Smooth muscle cell (in vitro differentiated cells): ENCODE measurements at regions not wholly inside any gene's neighbourhood (a gene's known extent, or its start where the extent isn't known, plus 50 kb on each side); places are given as distances from the start of the nearest gene placed in this dataset.

Experiments used
- DNase-seq: peaks from one replicate; lab custom pipeline; 2025; ENCODE audit not compliant: unreplicated experiment; lab: John Stamatoyannopoulos, UW
- H2AFZ ChIP-seq: fragments of 200-600 bp; sonication (generic); 2 replicates; pipeline ENCODE4 v1.6.0; 2016; ENCODE audit warnings: antibody characterized with exemption, low read depth, mild to moderate bottlenecking
- H3F3A ChIP-seq: fragments of 200-600 bp; sonication (generic); 2 replicates; pipeline ENCODE4 v1.6.0; 2017; ENCODE audit warnings: antibody characterized with exemption, low read depth
- H3K27ac ChIP-seq: fragments of 200-600 bp; sonication (generic); 2 replicates; pipeline ENCODE4 v1.5.1; 2016; ENCODE audit warnings: low read depth, mild to moderate bottlenecking
- H3K27me3 ChIP-seq: fragments of 200-600 bp; sonication (generic); 2 replicates; pipeline ENCODE4 v1.6.1; 2016; ENCODE audit warnings: low read depth, mild to moderate bottlenecking
- H3K36me3 ChIP-seq: fragments of 200-600 bp; sonication (generic); 2 replicates; pipeline ENCODE4 v1.5.1; 2016; ENCODE audit warnings: low read depth
- H3K4me1 ChIP-seq: fragments of 200-600 bp; sonication (generic); 2 replicates; pipeline ENCODE4 v1.5.1; 2016; ENCODE audit warnings: low read depth
- H3K4me2 ChIP-seq: fragments of 200-600 bp; sonication (generic); 2 replicates; pipeline ENCODE4 v1.6.0; 2016; ENCODE audit warnings: mild to moderate bottlenecking
- H3K4me3 ChIP-seq: fragments of 200-600 bp; sonication (generic); 2 replicates; pipeline ENCODE4 v1.5.1; 2016; ENCODE audit warnings: mild to moderate bottlenecking
- H3K79me2 ChIP-seq: fragments of 200-600 bp; sonication (generic); 2 replicates; pipeline ENCODE4 v1.6.0; 2016; ENCODE audit warnings: low read depth, mild to moderate bottlenecking
- H3K9ac ChIP-seq: fragments of 200-600 bp; sonication (generic); 2 replicates; pipeline ENCODE4 v1.6.0; 2016; ENCODE audit warnings: low read depth
- H3K9me3 ChIP-seq: fragments of 200-600 bp; sonication (generic); replicated peaks from 2 replicates; pipeline ENCODE4 v1.5.1; 2016; ENCODE audit warnings: low read depth
- H4K20me1 ChIP-seq: fragments of 200-600 bp; sonication (generic); 2 replicates; pipeline ENCODE4 v1.6.0; 2016; ENCODE audit warnings: low read depth
- WGBS: methylation state at CpG from one replicate; pipeline ENCODE4 v1.1.7; 2016; ENCODE audit warnings: low lambda C conversion rate; 5-methylcytosine and 5-hydroxymethylcytosine counted together
- TF ChIP-seq, protein P1 (sequence below): fragments of 200-600 bp; sonication (generic); IDR thresholded peaks from 2 replicates; pipeline ENCODE4 v1.5.1; 2017; ENCODE audit warnings: borderline replicate concordance, mild to moderate bottlenecking, antibody characterized with exemption; ENCODE audit not compliant: insufficient read depth, poor library complexity, severe bottlenecking

DNA sequence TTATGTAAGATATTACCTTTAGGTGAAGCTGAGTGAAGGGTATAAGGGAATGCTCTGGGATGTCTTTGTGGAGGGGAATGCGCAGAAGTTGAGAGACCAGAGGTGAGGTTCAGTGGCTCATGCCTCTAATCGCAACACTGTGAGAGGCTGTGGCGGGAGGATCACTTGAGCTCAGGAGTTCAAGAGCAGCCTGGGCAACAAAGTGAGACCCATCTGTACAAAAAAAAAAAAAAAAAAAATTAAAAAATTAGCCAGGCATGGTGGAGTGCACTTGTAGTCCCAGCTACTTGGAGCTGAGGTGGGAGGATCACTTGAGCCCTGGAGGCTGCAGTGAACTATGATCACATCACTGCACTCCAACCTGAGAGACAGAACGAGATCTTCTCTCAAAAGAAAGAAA is 57.3 kb upstream of the SP3 start:
- Histone ChIP-seq H3K9me3 (no peaks in the 10 kb centered on the region), H3K4me1 (peaks cover 35% of the 10 kb centered on the region), H3K4me2 (no peak overlapping the region), H3K27ac (peak overlapping the region; percentile 91), H2AFZ (no peak overlapping the region), H3K4me3 (no peak overlapping the region), H3K36me3 (no peaks in the 10 kb centered on the region), H3K79me2 (no peaks in the 10 kb centered on the region), H3F3A (peaks cover 39% of the 10 kb centered on the region), H4K20me1 (no peaks in the 10 kb centered on the region), H3K9ac (no peak overlapping the region), H3K27me3 (no peaks in the 10 kb centered on the region)
- TF ChIP-seq, protein P1, sequence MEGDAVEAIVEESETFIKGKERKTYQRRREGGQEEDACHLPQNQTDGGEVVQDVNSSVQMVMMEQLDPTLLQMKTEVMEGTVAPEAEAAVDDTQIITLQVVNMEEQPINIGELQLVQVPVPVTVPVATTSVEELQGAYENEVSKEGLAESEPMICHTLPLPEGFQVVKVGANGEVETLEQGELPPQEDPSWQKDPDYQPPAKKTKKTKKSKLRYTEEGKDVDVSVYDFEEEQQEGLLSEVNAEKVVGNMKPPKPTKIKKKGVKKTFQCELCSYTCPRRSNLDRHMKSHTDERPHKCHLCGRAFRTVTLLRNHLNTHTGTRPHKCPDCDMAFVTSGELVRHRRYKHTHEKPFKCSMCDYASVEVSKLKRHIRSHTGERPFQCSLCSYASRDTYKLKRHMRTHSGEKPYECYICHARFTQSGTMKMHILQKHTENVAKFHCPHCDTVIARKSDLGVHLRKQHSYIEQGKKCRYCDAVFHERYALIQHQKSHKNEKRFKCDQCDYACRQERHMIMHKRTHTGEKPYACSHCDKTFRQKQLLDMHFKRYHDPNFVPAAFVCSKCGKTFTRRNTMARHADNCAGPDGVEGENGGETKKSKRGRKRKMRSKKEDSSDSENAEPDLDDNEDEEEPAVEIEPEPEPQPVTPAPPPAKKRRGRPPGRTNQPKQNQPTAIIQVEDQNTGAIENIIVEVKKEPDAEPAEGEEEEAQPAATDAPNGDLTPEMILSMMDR, result no peak
- WGBS, result 66% methylated on average over 4 of the region's 4 CpGs
- DNase-seq, result no peak

DNA sequence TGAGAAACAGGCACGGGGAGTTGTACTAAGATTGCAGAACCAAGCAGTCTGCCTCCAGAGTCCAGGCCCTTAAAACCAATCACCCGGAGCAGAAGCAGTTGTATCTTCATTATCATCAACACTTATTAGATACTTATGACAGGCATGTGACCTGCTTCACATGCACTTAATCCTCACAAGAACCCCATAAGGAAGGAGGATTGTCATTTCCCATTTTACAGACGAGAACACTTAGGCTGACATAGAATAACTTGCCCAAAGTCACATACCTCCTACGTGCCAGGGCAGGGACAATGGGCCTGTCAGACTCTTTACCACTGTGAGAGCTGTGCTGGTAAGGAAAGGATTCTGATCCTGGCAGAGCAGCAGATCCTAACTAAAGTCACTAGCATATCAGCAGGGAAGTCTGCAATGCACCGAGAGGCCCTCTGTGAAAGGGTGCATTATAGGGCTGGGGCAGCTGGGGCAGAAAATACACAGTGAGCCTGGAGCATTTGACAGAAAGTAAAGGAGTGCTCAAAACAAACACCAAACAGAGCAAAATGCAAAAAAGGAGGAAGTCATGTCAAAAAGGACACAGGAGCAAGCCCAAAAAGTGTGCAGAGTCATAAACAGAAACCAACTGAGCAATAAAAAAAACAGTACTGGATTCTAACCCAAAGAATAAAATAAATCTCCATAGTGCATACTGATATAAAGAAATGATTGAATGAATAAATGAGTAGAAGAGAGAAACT is 55.9 kb upstream of the SP3 start:
- H3K4me3 ChIP-seq, result no peak overlapping the region
- no peaks in the 10 kb centered on the region for H3K79me2 ChIP-seq
- H3K36me3 ChIP-seq, result no peaks in the 10 kb centered on the region
- H3K4me2 ChIP-seq, result peak overlapping the region; percentile 18
- H2AFZ ChIP-seq, result peak overlapping the region; percentile 3
- TF ChIP-seq, protein P1, result no peak
- H4K20me1 ChIP-seq, result no peaks in the 10 kb centered on the region
- H3K4me1 ChIP-seq, result peaks cover 26% of the 10 kb centered on the region
- no peaks in the 10 kb centered on the region for H3K27me3 ChIP-seq
- no peak for DNase-seq
- H3K9ac ChIP-seq, result no peak overlapping the region
- H3K9me3 ChIP-seq, result no peaks in the 10 kb centered on the region
- WGBS, result 48% methylated on average over 5 of the region's 5 CpGs
- H3K27ac ChIP-seq, result no peak overlapping the region
- peaks cover 28% of the 10 kb centered on the region for H3F3A ChIP-seq

DNA sequence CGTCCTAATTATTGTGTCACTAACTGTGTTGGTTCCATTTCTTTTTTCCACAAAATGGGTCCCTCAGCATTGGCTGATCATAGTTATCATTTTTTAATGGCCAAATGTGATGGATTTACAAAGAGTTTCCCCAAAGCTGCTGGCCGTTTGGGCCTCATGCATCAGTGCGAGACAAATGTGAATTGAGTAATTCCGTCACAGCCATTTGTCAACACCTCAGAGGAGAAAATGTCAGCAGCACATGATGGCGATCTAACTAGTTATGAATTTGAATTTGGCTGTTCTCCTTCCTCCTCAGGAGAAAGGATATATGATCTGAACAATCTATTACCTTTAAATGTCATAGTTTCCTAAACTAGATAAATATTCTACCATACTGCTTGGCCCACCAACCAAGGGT is 54.9 kb upstream of the SP3 start:
- H3K36me3 ChIP-seq, result no peaks in the 10 kb centered on the region
- H4K20me1 ChIP-seq, result no peaks in the 10 kb centered on the region
- H2AFZ ChIP-seq, result no peak overlapping the region
- TF ChIP-seq, protein P1, result no peak
- WGBS, result 86% methylated on average over 5 of the region's 5 CpGs
- no peak overlapping the region for H3K27ac ChIP-seq
- no peak for DNase-seq
- no peak overlapping the region for H3K4me3 ChIP-seq
- no peaks in the 10 kb centered on the region for H3K79me2 ChIP-seq
- peaks cover 15% of the 10 kb centered on the region for H3K4me1 ChIP-seq
- H3K9me3 ChIP-seq, result no peaks in the 10 kb centered on the region
- no peaks in the 10 kb centered on the region for H3K27me3 ChIP-seq
- H3K4me2 ChIP-seq, result no peak overlapping the region
- H3K9ac ChIP-seq, result no peak overlapping the region
- peaks cover 24% of the 10 kb centered on the region for H3F3A ChIP-seq

DNA sequence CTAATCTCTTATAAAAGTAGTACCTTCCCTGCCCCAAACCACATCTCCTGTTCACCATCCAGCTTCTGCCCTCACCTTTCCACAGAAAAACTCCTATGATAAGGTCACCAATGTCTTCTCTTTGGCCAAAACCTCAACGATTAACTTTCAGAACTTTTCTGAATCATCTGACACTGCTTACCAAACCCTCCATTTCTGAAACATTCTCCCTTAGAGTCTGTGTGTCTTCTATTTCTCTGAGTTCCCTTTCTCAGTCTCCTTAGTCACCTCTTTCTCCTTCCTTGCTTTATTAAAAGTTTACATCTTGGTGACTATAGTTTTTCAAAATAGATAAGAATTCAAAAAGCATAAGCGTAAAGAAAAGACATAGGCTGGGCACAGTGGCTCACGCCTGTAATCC is 51.3 kb upstream of the SP3 start:
- H3K9ac ChIP-seq, result no peak overlapping the region
- H3K9me3 ChIP-seq, result no peaks in the 10 kb centered on the region
- H3K36me3 ChIP-seq, result no peaks in the 10 kb centered on the region
- no peak overlapping the region for H3K4me2 ChIP-seq
- no peak overlapping the region for H3K27ac ChIP-seq
- peaks cover 11% of the 10 kb centered on the region for H3K4me1 ChIP-seq
- no peaks in the 10 kb centered on the region for H3K79me2 ChIP-seq
- peaks cover 14% of the 10 kb centered on the region for H3F3A ChIP-seq
- TF ChIP-seq, protein P1, result no peak
- H3K4me3 ChIP-seq, result no peak overlapping the region
- 95% methylated on average over 3 of the region's 3 CpGs for WGBS
- H3K27me3 ChIP-seq, result no peaks in the 10 kb centered on the region
- no peaks in the 10 kb centered on the region for H4K20me1 ChIP-seq
- H2AFZ ChIP-seq, result no peak overlapping the region
- DNase-seq, result no peak
